SK-MEL-5 (cell line): ENCODE measurements at regions not wholly inside any gene's neighbourhood (a gene's known extent, or its start where the extent isn't known, plus 50 kb on each side); places are given as distances from the start of the nearest gene placed in this dataset.
"Not testable (repeated sequence)": the region's sequence is repeated elsewhere in the genome, so short reads cannot be mapped to it uniquely, and the experiment has no call there.

Experiments
- DNase-seq: peaks from one replicate; pipeline ENCODE4 v3.0.0-alpha.2; 2016; ENCODE audit warnings: low read depth, low spot score
- in situ Hi-C: cut with HindIII; loops from 2 replicates; pipeline ENCODE4 v1.10.0; 2016; ENCODE audit warnings: low sequenced_read_pairs, high pct_unique_total_duplicates, low pct_unique_long_range_greater_than_20kb

- in situ Hi-C loops, result no loop called here
- no peak for DNase-seq
Measured at GRCh38 chr6:130676773-130677144, 150.4 kb upstream of the SMLR1 start.

- in situ Hi-C loops, result no loop called here
- DNase-seq, result no peak
Measured at GRCh38 chr6:130677312-130677711, 149.9 kb upstream of the SMLR1 start.

GRCh38 chr6:130677766-130678165, 149.4 kb upstream of the SMLR1 start:
- in situ Hi-C loops, result no loop called here
- no peak for DNase-seq

- in situ Hi-C loops, result no loop called here
- DNase-seq, result no peak
Measured at GRCh38 chr6:130679684-130680083, 147.5 kb upstream of the SMLR1 start.

- in situ Hi-C loops, result no loop called here
Measured at GRCh38 chr6:130680116-130680515, 147.1 kb upstream of the SMLR1 start.

GRCh38 chr6:130681028-130681427, 146.2 kb upstream of the SMLR1 start:
- no peak for DNase-seq
- in situ Hi-C loops, result no loop called here

More at GRCh38 chr6:130680116-130680515, 147.1 kb upstream of the SMLR1 start:
- DNase-seq, result no peak

- in situ Hi-C loops, result no loop called here
- no peak for DNase-seq
Measured at GRCh38 chr6:130682066-130682465, 145.1 kb upstream of the SMLR1 start.

GRCh38 chr6:130683761-130684517, 143.3 kb upstream of the SMLR1 start:
- no peak for DNase-seq
- in situ Hi-C loops, result no loop called here

- in situ Hi-C loops, result no loop called here
- DNase-seq, result no peak
Measured at GRCh38 chr6:130692659-130693058, 134.5 kb upstream of the SMLR1 start.

GRCh38 chr6:130693944-130694343, 133.3 kb upstream of the SMLR1 start:
- in situ Hi-C loops, result no loop called here
- no peak for DNase-seq

- in situ Hi-C loops, result no loop called here
- DNase-seq, result no peak
Measured at GRCh38 chr6:130694606-130695005, 132.6 kb upstream of the SMLR1 start.

- no peak for DNase-seq
- in situ Hi-C loops, result no loop called here
Measured at GRCh38 chr6:130696806-130697205, 130.4 kb upstream of the SMLR1 start.

- peak; percentile 2 for DNase-seq
- in situ Hi-C loops, result no loop called here
Measured at GRCh38 chr6:130697271-130697994, 129.8 kb upstream of the SMLR1 start.

- DNase-seq, result peak; percentile 56
- in situ Hi-C loops, result no loop called here
Measured at GRCh38 chr6:130697995-130698535, 129.1 kb upstream of the SMLR1 start.

- in situ Hi-C loops, result no loop called here
- no peak for DNase-seq
Measured at GRCh38 chr6:130699742-130700141, 127.5 kb upstream of the SMLR1 start.

- DNase-seq, result no peak
- in situ Hi-C loops, result no loop called here
Measured at GRCh38 chr6:130700397-130700796, 126.8 kb upstream of the SMLR1 start.

GRCh38 chr6:130708338-130708737, 118.9 kb upstream of the SMLR1 start:
- in situ Hi-C loops, result no loop called here
- DNase-seq, result no peak

GRCh38 chr6:130711641-130712040, 115.6 kb upstream of the SMLR1 start:
- in situ Hi-C loops, DNase-seq: not testable (repeated sequence)

- no peak for DNase-seq
- in situ Hi-C loops, result no loop called here
Measured at GRCh38 chr6:130713144-130713543, 114.1 kb upstream of the SMLR1 start.
